GM20000 (cell line): ENCODE measurements at regions not wholly inside any gene's neighbourhood (a gene's known extent, or its start where the extent isn't known, plus 50 kb on each side); places are given as distances from the start of the nearest gene placed in this dataset.

ENCODE experiments used
- DNase-seq: peaks from one replicate; pipeline ENCODE4 v3.0.0; 2012; ENCODE audit warnings: low spot score
- CTCF ChIP-seq: IDR thresholded peaks from 2 replicates; pipeline ENCODE4 v1.5.1; 2012; ENCODE audit warnings: mild to moderate bottlenecking, control low read depth; ENCODE audit errors: extremely low read depth, missing control alignments

- no peak for TF ChIP-seq CTCF
- no peak for DNase-seq
Observed at GRCh38 chr13:32828711-32829110, 187.5 kb upstream of the KL start.

- TF ChIP-seq CTCF, result no peak
- no peak for DNase-seq
Observed at GRCh38 chr13:32829269-32829668, 187.0 kb upstream of the KL start.

- TF ChIP-seq CTCF, result no peak
Observed at GRCh38 chr13:32829676-32830335, 186.4 kb upstream of the KL start.

GRCh38 chr13:32830336-32831031 is 185.7 kb upstream of the KL start:
- no peak for TF ChIP-seq CTCF
- no peak for DNase-seq

More at GRCh38 chr13:32829676-32830335, 186.4 kb upstream of the KL start:
- no peak for DNase-seq

GRCh38 chr13:32837307-32837972 is 178.8 kb upstream of the KL start:
- TF ChIP-seq CTCF, result no peak
- DNase-seq, result no peak

- TF ChIP-seq CTCF, result no peak
- DNase-seq, result no peak
Observed at GRCh38 chr13:32837973-32838927, 178.0 kb upstream of the KL start.
